Endothelial cell of umbilical vein (primary cell): ENCODE measurements at regions not wholly inside any gene's neighbourhood (a gene's known extent, or its start where the extent isn't known, plus 50 kb on each side); places are given as distances from the start of the nearest gene placed in this dataset.

Experiments used
- POLR2A ChIP-seq: IDR thresholded peaks from 2 replicates; pipeline ENCODE4 v1.6.1; 2012; ENCODE audit warnings: low read depth, mild to moderate bottlenecking, control low read depth, low read length
- TF ChIP-seq, protein P1 (sequence below), 2 donors: IDR thresholded peaks; 1 replicate in 1 of 2; 2 replicates in 1 of 2; pipeline ENCODE4 v1.5.1; 2011; ENCODE audit warnings: low read length in 2 of 2, mild to moderate bottlenecking in 2 of 2, moderate library complexity in 2 of 2, control low read depth in 1 of 2, inconsistent platforms in 1 of 2, low read depth in 1 of 2; ENCODE audit not compliant: insufficient read depth in 1 of 2; ENCODE audit errors: extremely low read depth in 1 of 2
- TF ChIP-seq, protein P2 (sequence below): IDR thresholded peaks from 2 replicates; pipeline ENCODE4 v1.6.1; 2011; ENCODE audit not compliant: insufficient read depth, insufficient read length

DNA sequence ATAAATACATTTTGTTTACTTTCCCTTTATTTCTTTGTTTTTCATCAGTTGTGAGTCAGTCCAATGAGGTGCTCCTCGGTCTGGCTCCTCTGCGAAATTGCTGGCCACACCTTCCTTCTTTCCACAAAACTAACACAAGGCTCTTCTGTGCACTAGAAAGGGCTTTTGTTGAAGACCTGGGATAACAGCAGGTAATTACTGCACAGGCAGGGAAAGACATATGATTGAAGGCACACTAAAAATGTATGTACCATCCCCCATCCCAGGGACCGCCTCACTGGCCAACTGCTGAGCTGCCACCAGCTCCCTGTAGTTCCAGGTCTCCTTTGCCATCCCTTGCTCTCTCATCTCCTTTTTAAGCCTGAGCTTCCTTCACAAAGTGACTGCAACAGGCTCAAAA lies 180.5 kb downstream of the EFNB2 start:
- TF ChIP-seq, protein P1, sequence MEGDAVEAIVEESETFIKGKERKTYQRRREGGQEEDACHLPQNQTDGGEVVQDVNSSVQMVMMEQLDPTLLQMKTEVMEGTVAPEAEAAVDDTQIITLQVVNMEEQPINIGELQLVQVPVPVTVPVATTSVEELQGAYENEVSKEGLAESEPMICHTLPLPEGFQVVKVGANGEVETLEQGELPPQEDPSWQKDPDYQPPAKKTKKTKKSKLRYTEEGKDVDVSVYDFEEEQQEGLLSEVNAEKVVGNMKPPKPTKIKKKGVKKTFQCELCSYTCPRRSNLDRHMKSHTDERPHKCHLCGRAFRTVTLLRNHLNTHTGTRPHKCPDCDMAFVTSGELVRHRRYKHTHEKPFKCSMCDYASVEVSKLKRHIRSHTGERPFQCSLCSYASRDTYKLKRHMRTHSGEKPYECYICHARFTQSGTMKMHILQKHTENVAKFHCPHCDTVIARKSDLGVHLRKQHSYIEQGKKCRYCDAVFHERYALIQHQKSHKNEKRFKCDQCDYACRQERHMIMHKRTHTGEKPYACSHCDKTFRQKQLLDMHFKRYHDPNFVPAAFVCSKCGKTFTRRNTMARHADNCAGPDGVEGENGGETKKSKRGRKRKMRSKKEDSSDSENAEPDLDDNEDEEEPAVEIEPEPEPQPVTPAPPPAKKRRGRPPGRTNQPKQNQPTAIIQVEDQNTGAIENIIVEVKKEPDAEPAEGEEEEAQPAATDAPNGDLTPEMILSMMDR (IDR thresholded peaks at IDR 0.05; ENCODE audit: extremely low read depth in 1 of 2, insufficient read depth in 1 of 2, low read depth in 1 of 2, low read length in 2 of 2), result no peak
- no peak for TF ChIP-seq POLR2A
- TF ChIP-seq, protein P2, sequence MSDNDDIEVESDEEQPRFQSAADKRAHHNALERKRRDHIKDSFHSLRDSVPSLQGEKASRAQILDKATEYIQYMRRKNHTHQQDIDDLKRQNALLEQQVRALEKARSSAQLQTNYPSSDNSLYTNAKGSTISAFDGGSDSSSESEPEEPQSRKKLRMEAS, result no peak
